ENCODE measurements at regions not wholly inside any gene's neighbourhood (a gene's known extent, or its start where the extent isn't known, plus 50 kb on each side); places are given as distances from the start of the nearest gene placed in this dataset.

DNA sequence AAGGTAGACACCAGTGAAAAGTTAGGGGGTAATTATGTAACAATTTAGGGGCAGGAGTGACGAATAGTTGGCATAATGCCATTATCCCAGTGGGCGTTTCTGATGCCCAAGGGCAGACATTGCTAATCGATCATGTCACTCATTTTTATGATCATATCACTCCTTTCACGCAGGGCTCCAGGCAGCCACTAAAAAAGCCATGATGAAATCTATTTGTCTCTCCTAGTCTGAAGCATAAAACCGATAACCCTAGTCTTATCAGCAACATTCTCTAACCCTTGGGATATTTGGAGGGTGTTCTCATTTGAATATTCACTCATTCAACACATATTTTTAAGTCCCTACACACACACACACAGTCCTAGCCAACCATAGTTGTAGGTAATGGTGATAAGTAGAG is 114.9 kb downstream of the NMUR2 start:
- no peak for DNase-seq
- Histone ChIP-seq H3K27me3 (ENCODE audit: control insufficient read depth, insufficient read depth, low read length) (no peaks in the 10 kb centered on the region), H3K36me3 (replicated peaks; ENCODE audit: control insufficient read depth, insufficient read depth, low read length) (no peaks in the 10 kb centered on the region), H3K4me3 (ENCODE audit: insufficient read depth, low read depth, low read length) (no peak overlapping the region)

DNA sequence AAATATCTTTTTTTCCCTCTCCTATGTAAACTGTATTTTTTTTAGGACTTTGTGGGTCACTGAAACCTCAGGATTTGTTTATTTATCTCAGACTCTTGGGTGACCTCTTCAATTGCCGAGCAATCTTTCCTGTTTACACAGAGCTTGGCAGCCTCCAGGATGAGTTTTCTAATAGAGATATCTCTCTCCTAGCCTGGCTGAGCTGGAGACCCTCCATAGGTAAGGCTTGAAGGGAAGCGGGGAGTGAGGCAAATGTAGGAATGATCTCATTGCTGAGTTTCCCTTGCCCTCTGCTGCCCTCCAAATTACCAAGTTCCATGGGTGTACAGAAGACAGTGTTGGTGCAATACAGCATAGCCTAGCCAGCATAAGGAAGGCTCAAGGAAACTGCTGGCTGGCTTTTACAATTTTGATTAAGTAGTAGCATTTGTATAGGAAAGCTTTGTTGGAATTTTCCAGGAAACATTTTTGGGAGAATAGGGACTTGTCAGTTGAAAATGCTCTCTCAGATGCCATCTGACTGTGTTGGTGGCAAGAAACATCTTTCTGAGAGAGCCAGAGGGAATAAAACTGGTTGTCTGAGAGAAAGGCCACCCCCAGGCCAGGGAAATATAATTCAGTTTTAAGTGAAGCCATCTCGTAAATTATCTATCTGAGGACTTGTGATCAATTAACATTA is 116.0 kb downstream of the NMUR2 start:
- no peak overlapping the region for H3K4me3 ChIP-seq (ENCODE audit: insufficient read depth, low read depth, low read length)
- no peaks in the 10 kb centered on the region for H3K36me3 ChIP-seq (replicated peaks; ENCODE audit: control insufficient read depth, insufficient read depth, low read length)
- no peaks in the 10 kb centered on the region for H3K27me3 ChIP-seq (ENCODE audit: control insufficient read depth, insufficient read depth, low read length)
- no peak for DNase-seq

DNA sequence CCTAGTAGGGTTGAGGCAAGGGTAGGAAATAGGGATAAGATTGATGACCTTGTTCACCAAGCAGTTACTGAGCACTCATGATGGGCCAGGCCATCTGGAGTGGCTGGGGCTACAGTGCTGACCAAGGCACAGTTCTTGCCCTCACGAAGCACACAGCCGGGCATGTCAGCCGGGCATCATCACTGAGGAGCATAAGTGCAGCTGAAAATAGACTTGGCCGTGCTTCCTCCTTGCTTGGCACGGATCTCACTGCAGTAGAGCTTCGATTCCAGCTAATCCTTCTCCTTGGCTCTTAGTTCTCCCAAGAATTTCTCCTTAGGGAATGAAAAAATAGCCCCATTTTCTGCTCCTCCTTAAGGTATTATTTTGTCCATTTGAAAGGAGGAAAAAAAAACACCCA is 116.6 kb downstream of the NMUR2 start:
- DNase-seq: no peak
- H3K4me3 ChIP-seq (ENCODE audit: insufficient read depth, low read depth, low read length): no peak overlapping the region
- no peaks in the 10 kb centered on the region for H3K36me3 ChIP-seq (replicated peaks; ENCODE audit: control insufficient read depth, insufficient read depth, low read length)
- H3K27me3 ChIP-seq (ENCODE audit: control insufficient read depth, insufficient read depth, low read length): no peaks in the 10 kb centered on the region

DNA sequence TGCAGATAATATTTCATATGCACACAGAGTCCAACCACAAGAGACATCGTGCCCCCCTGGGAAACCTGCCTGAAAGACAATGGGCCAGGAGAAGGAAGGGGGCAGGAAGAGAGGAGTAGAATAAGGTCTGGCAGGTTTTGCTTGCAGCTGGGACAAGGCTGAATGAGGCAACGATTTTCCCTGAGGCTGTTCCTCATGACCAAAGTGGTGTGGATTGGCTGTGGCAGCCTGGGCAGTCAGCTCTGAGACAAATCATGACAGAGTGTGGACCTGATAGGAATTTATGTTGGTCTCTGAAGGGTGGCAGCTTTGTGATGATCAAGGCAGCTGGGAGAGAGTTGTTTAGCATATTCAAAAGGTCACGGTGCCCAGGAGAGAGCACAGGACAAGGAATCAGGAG is 119.3 kb downstream of the NMUR2 start:
- DNase-seq: no peak
- Histone ChIP-seq H3K36me3 (replicated peaks; ENCODE audit: control insufficient read depth, insufficient read depth, low read length) (no peaks in the 10 kb centered on the region), H3K4me3 (ENCODE audit: insufficient read depth, low read depth, low read length) (no peak overlapping the region), H3K27me3 (ENCODE audit: control insufficient read depth, insufficient read depth, low read length) (no peaks in the 10 kb centered on the region)

DNA sequence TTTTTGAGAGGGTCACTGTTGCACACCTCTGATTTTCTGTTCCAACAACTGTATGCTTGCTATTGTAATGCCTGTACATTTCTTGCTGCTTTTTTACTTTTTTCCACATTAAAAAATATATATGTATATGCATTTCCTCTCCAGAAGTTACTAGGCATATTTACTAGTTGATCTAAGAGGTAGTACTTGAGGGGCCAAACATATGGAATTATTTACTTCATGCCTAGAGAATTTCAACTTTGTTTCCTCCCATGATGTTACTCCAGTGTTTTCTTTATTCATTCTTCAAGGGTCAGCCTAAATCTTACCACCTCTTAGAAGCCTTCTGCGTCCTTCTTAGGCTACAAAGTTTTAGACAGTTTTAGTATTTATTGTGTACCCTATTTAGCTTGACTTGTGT is 122.7 kb downstream of the NMUR2 start:
- DNase-seq: no peak
- Histone ChIP-seq H3K4me3 (ENCODE audit: insufficient read depth, low read depth, low read length) (no peak overlapping the region), H3K36me3 (replicated peaks; ENCODE audit: control insufficient read depth, insufficient read depth, low read length) (no peaks in the 10 kb centered on the region), H3K27me3 (ENCODE audit: control insufficient read depth, insufficient read depth, low read length) (no peaks in the 10 kb centered on the region)

DNA sequence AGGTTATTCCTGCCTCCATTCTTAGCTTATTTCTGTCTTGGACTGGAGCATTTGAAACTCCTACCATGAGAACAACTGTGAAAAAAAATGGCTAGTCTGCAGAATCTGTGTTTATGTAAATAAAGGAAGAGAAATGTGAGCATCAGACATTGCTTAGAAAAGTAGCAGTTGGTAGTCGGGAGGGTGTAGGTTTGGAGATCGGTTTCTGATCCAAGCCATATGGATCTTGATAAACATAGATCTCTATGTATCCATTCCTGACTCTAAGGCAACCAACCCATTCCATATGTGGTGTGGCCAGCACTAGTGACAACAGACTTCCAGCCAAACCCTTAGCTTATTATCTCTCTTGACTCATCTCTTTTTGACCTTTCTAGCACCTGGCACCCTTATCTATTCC is 127.1 kb downstream of the NMUR2 start:
- H3K27me3 ChIP-seq (ENCODE audit: control insufficient read depth, insufficient read depth, low read length): no peaks in the 10 kb centered on the region
- no peak overlapping the region for H3K4me3 ChIP-seq (ENCODE audit: insufficient read depth, low read depth, low read length)
- no peak for DNase-seq
- no peaks in the 10 kb centered on the region for H3K36me3 ChIP-seq (replicated peaks; ENCODE audit: control insufficient read depth, insufficient read depth, low read length)

DNA sequence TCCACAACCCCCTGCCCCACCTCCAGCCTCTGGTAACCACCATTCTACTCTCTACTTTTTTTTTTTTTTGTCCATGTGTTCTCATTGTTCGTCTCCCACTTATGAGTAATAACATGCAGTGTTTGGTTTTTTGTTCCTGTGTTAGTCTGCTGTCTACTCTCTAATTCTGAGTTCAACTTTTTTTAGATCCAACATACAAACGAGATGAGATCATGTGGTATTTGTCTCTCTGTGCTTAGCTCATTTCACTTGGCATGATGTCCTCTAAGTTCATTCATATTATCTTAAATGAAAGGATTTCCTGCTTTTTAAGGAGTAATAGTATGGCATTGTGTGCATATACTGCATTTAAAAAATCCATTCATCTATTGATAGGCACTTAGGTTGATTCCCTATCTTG is 130.9 kb downstream of the NMUR2 start:
- H3K36me3 ChIP-seq (replicated peaks; ENCODE audit: control insufficient read depth, insufficient read depth, low read length): no peaks in the 10 kb centered on the region
- H3K4me3 ChIP-seq (ENCODE audit: insufficient read depth, low read depth, low read length): no peak overlapping the region
- DNase-seq: no peak
- no peaks in the 10 kb centered on the region for H3K27me3 ChIP-seq (ENCODE audit: control insufficient read depth, insufficient read depth, low read length)

DNA sequence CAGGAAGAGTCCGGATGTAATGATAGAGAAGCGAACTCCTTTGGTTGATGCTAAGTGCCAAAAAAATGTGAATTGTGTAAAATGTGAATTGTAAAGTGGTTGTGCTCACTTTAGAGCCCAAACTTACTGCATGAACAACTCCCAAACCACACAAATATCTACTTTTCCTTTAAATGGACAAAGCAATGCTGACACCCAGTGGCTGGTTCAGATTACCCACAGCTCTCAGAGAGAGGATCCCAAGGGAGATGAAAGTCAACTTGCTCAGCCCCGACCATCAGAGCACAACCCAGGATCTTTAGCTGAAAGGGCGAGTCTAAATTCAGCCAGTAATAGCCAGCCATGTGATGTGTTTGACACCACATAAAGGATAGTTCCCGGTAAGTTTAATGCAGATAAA is 133.7 kb downstream of the NMUR2 start:
- Histone ChIP-seq H3K27me3 (ENCODE audit: control insufficient read depth, insufficient read depth, low read length) (no peaks in the 10 kb centered on the region), H3K4me3 (ENCODE audit: insufficient read depth, low read depth, low read length) (no peak overlapping the region), H3K36me3 (replicated peaks; ENCODE audit: control insufficient read depth, insufficient read depth, low read length) (no peaks in the 10 kb centered on the region)
- DNase-seq: peak; percentile 27

DNA sequence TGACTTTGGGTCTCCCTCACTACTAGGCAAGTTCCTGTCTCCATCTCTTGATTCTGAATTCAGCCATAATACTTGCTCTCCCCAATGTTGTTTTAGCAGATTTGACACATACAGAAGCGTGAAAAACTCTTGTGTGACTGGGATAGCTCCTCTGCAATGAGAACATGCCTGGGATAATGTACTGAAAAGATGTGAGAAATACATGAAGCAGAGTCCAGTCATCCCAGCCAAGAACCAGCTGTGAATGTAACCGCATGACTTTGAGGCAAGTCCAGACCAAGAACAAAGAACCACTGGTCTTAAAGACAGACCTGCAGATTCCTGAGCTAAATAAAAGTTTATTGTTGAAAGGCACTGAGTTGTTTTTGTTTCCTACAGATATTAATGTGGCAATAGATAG is 135.0 kb downstream of the NMUR2 start:
- Histone ChIP-seq H3K36me3 (replicated peaks; ENCODE audit: control insufficient read depth, insufficient read depth, low read length) (no peaks in the 10 kb centered on the region), H3K4me3 (ENCODE audit: insufficient read depth, low read depth, low read length) (no peak overlapping the region), H3K27me3 (ENCODE audit: control insufficient read depth, insufficient read depth, low read length) (no peaks in the 10 kb centered on the region)
- no peak for DNase-seq

DNA sequence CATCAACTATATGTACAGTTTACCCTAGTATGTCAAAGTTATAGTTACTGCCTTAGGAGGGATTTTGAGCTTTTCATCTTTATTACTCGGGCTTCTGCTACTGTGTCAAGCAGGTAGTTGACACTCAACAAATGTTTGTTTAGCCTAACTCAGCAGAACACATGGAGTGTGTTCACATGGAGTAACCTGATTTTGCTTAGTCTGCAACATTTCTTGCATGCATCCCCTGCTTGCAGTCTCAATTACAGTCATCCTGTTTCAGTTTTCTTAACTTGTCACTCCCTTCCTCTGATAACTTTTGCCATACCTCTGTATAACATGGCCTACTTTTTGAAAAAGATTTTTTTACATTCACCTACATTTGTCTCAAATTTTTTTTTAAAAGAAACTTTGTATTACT is 135.5 kb downstream of the NMUR2 start:
- Histone ChIP-seq H3K27me3 (ENCODE audit: control insufficient read depth, insufficient read depth, low read length) (no peaks in the 10 kb centered on the region), H3K36me3 (replicated peaks; ENCODE audit: control insufficient read depth, insufficient read depth, low read length) (no peaks in the 10 kb centered on the region), H3K4me3 (ENCODE audit: insufficient read depth, low read depth, low read length) (no peak overlapping the region)
- DNase-seq: no peak

DNA sequence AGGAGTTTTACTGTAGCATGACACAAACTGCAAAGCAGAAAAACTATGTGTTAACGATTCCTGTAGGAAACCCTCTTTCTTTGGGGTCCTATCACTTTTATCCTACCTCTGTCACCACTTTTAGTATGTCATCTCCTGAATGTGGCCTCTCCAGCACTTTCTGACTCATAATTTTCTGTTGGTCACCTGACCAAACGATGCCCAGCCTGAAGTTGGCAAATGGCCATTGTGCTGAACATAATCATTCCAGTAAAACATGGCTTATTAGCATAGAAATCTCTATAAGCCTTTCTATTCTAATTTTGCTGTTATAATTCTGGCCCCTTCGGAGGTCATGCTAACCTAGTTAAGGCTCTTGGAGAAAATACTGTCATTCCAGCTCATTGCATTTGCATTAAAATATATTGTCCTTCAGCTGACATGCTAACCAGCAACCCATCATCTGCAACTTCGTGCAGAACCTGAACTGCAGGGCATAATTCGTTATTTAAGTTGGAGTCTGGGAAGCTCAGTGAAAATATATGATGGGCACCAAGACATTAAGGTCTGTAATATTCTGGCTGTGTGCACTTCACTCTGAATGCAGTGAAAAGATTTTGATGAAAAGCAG is 140.3 kb downstream of the NMUR2 start:
- Histone ChIP-seq H3K27me3 (ENCODE audit: control insufficient read depth, insufficient read depth, low read length) (peaks cover 26% of the 10 kb centered on the region), H3K4me3 (ENCODE audit: insufficient read depth, low read depth, low read length) (no peak overlapping the region), H3K36me3 (replicated peaks; ENCODE audit: control insufficient read depth, insufficient read depth, low read length) (no peaks in the 10 kb centered on the region)
- DNase-seq: no peak

DNA sequence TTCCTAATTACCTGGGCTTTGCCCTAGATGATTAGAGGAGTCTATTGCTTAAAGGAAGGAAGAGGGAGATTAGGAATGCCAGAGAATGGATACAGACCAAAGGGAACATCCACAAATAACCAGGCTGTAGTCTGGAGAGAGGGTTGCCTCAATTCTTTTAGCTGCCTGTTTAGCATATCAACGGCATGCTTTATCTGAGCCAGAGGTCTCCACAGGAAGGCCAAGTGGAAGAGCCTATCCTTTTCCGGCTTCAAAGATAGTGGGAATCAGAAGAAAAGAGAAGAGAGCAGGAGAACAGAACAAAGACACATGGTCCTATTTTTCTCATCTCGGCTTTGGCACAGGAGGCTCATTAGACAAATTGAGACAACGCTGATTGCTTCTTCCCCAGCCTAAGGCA is 142.4 kb downstream of the NMUR2 start:
- DNase-seq: peak; percentile 38
- H3K36me3 ChIP-seq (replicated peaks; ENCODE audit: control insufficient read depth, insufficient read depth, low read length): no peaks in the 10 kb centered on the region
- H3K27me3 ChIP-seq (ENCODE audit: control insufficient read depth, insufficient read depth, low read length): peaks cover 26% of the 10 kb centered on the region
- no peak overlapping the region for H3K4me3 ChIP-seq (ENCODE audit: insufficient read depth, low read depth, low read length)

DNA sequence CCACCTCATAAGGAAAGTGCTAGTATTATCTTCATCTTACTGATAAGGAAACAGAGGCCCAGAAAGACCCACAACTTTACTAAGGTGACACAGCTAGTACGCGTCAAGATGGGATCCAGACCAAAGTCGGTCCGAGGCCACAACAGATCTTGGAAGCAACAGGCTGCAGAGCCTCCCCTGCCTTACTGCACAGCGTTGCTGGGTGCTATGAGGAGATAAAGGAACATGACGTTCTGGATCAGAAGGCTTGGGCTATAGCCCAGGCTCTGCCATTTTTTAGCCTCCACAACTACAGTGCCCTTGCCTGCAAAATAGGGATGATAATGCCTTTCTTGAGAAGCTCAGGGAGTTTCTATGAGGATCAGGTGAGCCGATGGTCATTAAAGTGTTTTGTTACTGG is 144.1 kb downstream of the NMUR2 start:
- Histone ChIP-seq H3K36me3 (replicated peaks; ENCODE audit: control insufficient read depth, insufficient read depth, low read length) (no peaks in the 10 kb centered on the region), H3K4me3 (ENCODE audit: insufficient read depth, low read depth, low read length) (no peak overlapping the region), H3K27me3 (ENCODE audit: control insufficient read depth, insufficient read depth, low read length) (peaks cover 31% of the 10 kb centered on the region)
- DNase-seq: no peak

DNA sequence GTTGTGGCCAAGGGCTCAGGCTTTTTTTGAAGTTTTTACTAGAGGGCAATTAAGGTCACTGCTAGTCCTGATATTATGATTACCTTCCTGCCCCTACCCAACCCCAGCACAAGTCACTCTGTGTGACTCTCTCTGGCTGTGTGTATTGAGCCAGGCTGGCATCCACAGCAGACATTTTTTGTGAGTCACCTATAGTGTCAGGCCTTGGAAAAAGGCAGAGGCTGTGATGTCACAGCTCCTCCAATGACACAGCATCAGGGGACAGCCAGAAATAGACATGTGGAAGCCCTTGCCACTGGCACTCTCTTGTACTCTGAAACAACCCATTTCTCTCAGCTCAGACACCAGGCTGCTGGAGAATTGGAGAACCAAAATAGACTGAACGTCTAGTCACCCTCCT is 145.4 kb downstream of the NMUR2 start:
- Histone ChIP-seq H3K36me3 (replicated peaks; ENCODE audit: control insufficient read depth, insufficient read depth, low read length) (no peaks in the 10 kb centered on the region), H3K4me3 (ENCODE audit: insufficient read depth, low read depth, low read length) (no peak overlapping the region), H3K27me3 (ENCODE audit: control insufficient read depth, insufficient read depth, low read length) (peaks cover 31% of the 10 kb centered on the region)
- no peak for DNase-seq

DNA sequence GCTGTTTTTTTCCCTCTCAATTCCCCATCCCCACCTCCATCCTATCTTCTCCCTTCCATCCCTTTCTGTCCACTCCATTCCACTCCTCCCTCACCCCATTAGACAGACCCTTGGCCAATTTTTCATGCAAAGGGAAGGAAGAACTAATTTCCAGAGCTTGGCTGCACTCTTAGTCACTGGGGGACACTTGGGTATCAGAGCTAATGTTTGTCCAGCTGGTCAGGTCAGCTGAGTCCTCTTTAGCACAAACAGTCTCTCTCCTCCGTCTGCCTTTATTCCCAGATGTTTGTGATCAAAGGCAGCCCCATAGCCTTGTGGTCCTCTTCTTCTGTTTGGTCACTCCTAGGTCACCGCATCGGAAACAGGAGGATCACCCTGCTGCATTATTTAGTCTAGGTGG is 148.5 kb downstream of the NMUR2 start:
- Histone ChIP-seq H3K27me3 (ENCODE audit: control insufficient read depth, insufficient read depth, low read length) (peaks cover 18% of the 10 kb centered on the region), H3K36me3 (replicated peaks; ENCODE audit: control insufficient read depth, insufficient read depth, low read length) (no peaks in the 10 kb centered on the region), H3K4me3 (ENCODE audit: insufficient read depth, low read depth, low read length) (no peak overlapping the region)
- DNase-seq: no peak

DNA sequence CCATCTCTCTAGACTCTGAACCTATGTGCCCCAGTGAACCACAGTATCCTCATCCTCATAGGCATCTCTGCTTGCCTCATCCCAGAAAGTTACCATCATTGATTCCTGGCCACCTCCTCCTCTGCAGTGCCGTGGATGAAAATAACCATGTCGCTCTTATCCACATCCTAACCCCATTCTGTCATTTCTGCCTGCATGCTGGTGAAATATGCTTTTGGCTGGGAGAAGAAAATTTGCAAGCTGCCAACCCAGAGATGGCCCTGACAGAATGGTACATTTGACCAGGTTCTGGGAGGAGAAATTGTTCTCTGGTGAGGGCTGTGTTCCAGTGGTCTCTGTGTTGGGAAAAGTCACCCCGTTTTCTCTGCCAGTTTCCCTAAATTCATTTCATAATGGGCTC is 149.7 kb downstream of the NMUR2 start:
- H3K36me3 ChIP-seq (replicated peaks; ENCODE audit: control insufficient read depth, insufficient read depth, low read length): no peaks in the 10 kb centered on the region
- no peak for DNase-seq
- peaks cover 9% of the 10 kb centered on the region for H3K27me3 ChIP-seq (ENCODE audit: control insufficient read depth, insufficient read depth, low read length)
- no peak overlapping the region for H3K4me3 ChIP-seq (ENCODE audit: insufficient read depth, low read depth, low read length)

Measured in H7 (cell line).